ENCODE measurements at regions not wholly inside any gene's neighbourhood (a gene's known extent, or its start where the extent isn't known, plus 50 kb on each side); places are given as distances from the start of the nearest gene placed in this dataset.

DNA sequence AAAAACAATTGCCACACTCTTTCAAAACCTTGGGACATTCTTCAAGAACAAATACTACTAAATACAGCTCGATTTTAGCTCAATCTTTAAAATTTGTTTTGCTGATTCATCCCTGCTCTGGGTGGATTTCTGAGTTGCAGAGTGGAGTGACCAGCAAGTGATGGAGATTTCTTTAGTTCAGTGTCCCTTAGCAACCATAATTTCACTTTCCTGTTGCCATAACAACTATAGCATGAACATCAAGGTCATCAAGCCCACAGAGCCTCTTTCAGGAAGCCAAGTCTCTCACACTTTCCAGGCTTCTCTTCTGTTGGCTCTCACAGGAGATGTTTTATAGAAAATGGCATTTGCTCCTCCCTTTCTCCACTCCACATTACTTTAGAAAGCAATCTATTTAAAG lies 597.2 kb upstream of the ADAMTS9 start (continued):
- TF ChIP-seq, protein P1, sequence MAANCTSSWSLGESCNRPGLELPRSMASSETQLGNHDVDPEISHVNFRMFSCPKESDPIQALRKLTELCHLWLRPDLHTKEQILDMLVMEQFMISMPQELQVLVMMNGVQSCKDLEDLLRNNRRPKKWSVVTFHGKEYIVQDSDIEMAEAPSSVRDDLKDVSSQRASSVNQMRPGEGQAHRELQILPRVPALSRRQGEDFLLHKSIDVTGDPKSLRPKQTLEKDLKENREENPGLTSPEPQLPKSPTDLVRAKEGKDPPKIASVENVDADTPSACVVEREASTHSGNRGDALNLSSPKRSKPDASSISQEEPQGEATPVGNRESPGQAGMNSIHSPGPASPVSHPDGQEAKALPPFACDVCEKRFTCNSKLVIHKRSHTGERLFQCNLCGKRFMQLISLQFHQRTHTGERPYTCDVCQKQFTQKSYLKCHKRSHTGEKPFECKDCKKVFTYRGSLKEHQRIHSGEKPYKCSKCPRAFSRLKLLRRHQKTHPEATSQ (tag by site-specific recombination; IDR thresholded peaks at IDR 0.05): no peak
- TF ChIP-seq ZNF830 (tag by site-specific recombination; IDR thresholded peaks at IDR 0.05; ENCODE audit: low read depth): no peak

DNA sequence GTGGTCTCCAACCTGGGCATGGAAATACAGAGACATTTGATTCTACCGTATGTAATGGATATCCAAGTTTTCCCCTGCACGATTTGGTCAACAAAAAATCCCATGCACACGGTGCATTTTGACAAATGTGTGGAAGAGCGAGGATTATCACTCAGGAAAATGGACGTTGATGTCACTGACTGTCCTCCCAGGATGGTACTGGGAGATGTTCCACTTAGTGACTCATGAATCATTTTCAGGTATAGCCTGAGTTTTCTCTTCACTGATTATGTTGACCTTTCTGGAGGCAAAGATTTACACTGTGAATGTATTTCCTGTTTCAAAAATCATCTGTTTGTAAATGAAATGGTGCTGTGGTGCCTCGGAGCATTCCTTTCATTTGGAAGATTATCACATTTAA lies 596.7 kb upstream of the ADAMTS9 start:
- Histone ChIP-seq H3K4me3 (ENCODE audit: low read depth, low read length) (no peak overlapping the region), H3K4me1 (ENCODE audit: control insufficient read depth, insufficient read depth, low read length) (no peaks in the 10 kb centered on the region), H3K36me3 (ENCODE audit: control insufficient read depth in 2 of 2, insufficient read depth in 1 of 2, low read length in 2 of 2) (no peaks in the 10 kb centered on the region), H3K27ac (ENCODE audit: extremely low read depth, low read depth, low read length) (no peak overlapping the region), H3K9me3 (ENCODE audit: control insufficient read depth, insufficient read depth, low read depth, low read length) (no peaks in the 10 kb centered on the region)
- TF ChIP-seq ZNF214 (tag by site-specific recombination; IDR thresholded peaks at IDR 0.05; ENCODE audit: borderline replicate concordance) (no peak), ZNF514 (tag by site-specific recombination; IDR thresholded peaks at IDR 0.05) (no peak), ZBTB1 (tag by site-specific recombination; IDR thresholded peaks at IDR 0.05) (no peak), ZXDB (tag by site-specific recombination; IDR thresholded peaks at IDR 0.05) (no peak), ZNF623 (tag by site-specific recombination; IDR thresholded peaks at IDR 0.05) (no peak), ZNF37A (tag by site-specific recombination; IDR thresholded peaks at IDR 0.05) (no peak), ZNF600 (tag by site-specific recombination; IDR thresholded peaks at IDR 0.05) (no peak), ZNF654 (tag by site-specific recombination; IDR thresholded peaks at IDR 0.05; ENCODE audit: low read depth) (no peak), ZNF585B (tag by site-specific recombination; IDR thresholded peaks at IDR 0.05) (no peak), ZNF521 (tag by site-specific recombination; IDR thresholded peaks at IDR 0.05) (no peak), ZNF626 (tag by site-specific recombination; IDR thresholded peaks at IDR 0.05) (no peak), KLF7 (tag by site-specific recombination; IDR thresholded peaks at IDR 0.05; ENCODE audit: borderline replicate concordance) (no peak), ZNF610 (tag by site-specific recombination; IDR thresholded peaks at IDR 0.05; ENCODE audit: borderline replicate concordance) (no peak), ZNF2 (tag by site-specific recombination; IDR thresholded peaks at IDR 0.05) (no peak)
- TF ChIP-seq, protein P2, sequence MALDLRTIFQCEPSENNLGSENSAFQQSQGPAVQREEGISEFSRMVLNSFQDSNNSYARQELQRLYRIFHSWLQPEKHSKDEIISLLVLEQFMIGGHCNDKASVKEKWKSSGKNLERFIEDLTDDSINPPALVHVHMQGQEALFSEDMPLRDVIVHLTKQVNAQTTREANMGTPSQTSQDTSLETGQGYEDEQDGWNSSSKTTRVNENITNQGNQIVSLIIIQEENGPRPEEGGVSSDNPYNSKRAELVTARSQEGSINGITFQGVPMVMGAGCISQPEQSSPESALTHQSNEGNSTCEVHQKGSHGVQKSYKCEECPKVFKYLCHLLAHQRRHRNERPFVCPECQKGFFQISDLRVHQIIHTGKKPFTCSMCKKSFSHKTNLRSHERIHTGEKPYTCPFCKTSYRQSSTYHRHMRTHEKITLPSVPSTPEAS (tag by site-specific recombination; IDR thresholded peaks at IDR 0.05): no peak
- POLR2A ChIA-PET: no interaction called here
- CTCF ChIA-PET: no interaction called here

DNA sequence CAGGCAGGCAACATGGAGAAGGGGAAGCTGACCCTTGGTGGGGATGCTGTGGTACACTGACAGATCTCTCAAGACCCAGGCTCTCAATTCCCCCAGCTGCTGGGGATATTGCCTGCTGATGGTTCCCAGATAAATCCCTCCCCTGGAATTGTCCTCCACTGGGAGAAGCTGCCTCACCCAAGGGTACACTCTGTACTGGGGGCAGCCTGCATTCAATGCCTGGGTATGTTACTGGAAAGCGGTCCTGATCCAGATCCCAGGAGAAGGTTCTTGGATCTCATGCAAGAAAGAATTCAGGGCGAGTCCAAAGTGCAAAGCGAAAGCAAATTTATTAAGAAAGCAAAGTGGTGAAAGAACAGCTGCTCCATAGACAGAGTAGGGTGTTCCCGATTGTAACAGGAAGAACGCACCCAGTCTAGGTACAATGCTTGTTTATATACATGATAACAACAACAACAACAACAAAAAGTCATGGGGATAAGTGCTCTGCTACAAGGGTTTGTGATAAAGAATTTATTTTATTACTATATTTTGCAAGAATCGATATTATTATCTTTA lies 591.5 kb upstream of the ADAMTS9 start:
- ChIA-PET POLR2A (no interaction called here), CTCF (no interaction called here)
- no peak overlapping the region for H3K27ac ChIP-seq (ENCODE audit: extremely low read depth, low read depth, low read length)
- no peaks in the 10 kb centered on the region for H3K4me1 ChIP-seq (ENCODE audit: control insufficient read depth, insufficient read depth, low read length)
- H3K9me3 ChIP-seq (ENCODE audit: control insufficient read depth, insufficient read depth, low read depth, low read length): no peaks in the 10 kb centered on the region
- no peaks in the 10 kb centered on the region for H3K36me3 ChIP-seq (ENCODE audit: control insufficient read depth in 2 of 2, insufficient read depth in 1 of 2, low read length in 2 of 2)
- H3K4me3 ChIP-seq (ENCODE audit: low read depth, low read length): no peak overlapping the region
- TF ChIP-seq, protein P3, sequence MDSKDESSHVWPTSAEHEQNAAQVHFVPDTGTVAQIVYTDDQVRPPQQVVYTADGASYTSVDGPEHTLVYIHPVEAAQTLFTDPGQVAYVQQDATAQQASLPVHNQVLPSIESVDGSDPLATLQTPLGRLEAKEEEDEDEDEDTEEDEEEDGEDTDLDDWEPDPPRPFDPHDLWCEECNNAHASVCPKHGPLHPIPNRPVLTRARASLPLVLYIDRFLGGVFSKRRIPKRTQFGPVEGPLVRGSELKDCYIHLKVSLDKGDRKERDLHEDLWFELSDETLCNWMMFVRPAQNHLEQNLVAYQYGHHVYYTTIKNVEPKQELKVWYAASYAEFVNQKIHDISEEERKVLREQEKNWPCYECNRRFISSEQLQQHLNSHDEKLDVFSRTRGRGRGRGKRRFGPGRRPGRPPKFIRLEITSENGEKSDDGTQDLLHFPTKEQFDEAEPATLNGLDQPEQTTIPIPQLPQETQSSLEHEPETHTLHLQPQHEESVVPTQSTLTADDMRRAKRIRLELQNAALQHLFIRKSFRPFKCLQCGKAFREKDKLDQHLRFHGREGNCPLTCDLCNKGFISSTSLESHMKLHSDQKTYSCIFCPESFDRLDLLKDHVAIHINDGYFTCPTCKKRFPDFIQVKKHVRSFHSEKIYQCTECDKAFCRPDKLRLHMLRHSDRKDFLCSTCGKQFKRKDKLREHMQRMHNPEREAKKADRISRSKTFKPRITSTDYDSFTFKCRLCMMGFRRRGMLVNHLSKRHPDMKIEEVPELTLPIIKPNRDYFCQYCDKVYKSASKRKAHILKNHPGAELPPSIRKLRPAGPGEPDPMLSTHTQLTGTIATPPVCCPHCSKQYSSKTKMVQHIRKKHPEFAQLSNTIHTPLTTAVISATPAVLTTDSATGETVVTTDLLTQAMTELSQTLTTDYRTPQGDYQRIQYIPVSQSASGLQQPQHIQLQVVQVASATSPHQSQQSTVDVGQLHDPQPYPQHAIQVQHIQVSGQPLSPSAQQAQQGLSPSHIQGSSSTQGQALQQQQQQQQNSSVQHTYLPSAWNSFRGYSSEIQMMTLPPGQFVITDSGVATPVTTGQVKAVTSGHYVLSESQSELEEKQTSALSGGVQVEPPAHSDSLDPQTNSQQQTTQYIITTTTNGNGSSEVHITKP (tag by site-specific recombination; IDR thresholded peaks at IDR 0.05): no peak
- TF ChIP-seq MZF1 (tag by site-specific recombination; IDR thresholded peaks at IDR 0.05; ENCODE audit: borderline replicate concordance) (no peak), ZNF423 (tag by site-specific recombination; IDR thresholded peaks at IDR 0.05) (no peak), TRIM28 (IDR thresholded peaks at IDR 0.05; ENCODE audit: borderline replicate concordance, low read length) (no peak), ZNF2 (tag by site-specific recombination; IDR thresholded peaks at IDR 0.05) (no peak), ZNF350 (tag by site-specific recombination; IDR thresholded peaks at IDR 0.05) (no peak), ZNF555 (tag by site-specific recombination; conservative IDR thresholded peaks at IDR 0.05) (no peak), PRDM1 (tag by site-specific recombination; IDR thresholded peaks at IDR 0.05) (no peak)
- TF ChIP-seq, protein P4, sequence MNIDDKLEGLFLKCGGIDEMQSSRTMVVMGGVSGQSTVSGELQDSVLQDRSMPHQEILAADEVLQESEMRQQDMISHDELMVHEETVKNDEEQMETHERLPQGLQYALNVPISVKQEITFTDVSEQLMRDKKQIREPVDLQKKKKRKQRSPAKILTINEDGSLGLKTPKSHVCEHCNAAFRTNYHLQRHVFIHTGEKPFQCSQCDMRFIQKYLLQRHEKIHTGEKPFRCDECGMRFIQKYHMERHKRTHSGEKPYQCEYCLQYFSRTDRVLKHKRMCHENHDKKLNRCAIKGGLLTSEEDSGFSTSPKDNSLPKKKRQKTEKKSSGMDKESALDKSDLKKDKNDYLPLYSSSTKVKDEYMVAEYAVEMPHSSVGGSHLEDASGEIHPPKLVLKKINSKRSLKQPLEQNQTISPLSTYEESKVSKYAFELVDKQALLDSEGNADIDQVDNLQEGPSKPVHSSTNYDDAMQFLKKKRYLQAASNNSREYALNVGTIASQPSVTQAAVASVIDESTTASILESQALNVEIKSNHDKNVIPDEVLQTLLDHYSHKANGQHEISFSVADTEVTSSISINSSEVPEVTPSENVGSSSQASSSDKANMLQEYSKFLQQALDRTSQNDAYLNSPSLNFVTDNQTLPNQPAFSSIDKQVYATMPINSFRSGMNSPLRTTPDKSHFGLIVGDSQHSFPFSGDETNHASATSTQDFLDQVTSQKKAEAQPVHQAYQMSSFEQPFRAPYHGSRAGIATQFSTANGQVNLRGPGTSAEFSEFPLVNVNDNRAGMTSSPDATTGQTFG (tag by site-specific recombination; IDR thresholded peaks at IDR 0.05; ENCODE audit: borderline replicate concordance): no peak

All from HEK293 (cell line).